Astrocyte (in vitro differentiated cells and primary cell): ENCODE measurements at regions not wholly inside any gene's neighbourhood (a gene's known extent, or its start where the extent isn't known, plus 50 kb on each side); places are given as distances from the start of the nearest gene placed in this dataset.

Experiments
- DNase-seq: peaks from one replicate; pipeline ENCODE4 v3.0.0-alpha.2; 2010; ENCODE audit warnings: low read depth
- FAIRE-seq: peaks from 2 replicates; lab custom pipeline; 2011; peaks lifted over from hg19 to GRCh38; lab: Jason Lieb, UNC
- H2AFZ ChIP-seq: 2 replicates; pipeline ENCODE4 v1.6.0; 2012; ENCODE audit warnings: low read depth, low read length, inconsistent platforms
- H3K27ac ChIP-seq: 2 replicates; pipeline ENCODE4 v1.5.1; 2011; ENCODE audit warnings: low read depth, low read length, inconsistent platforms
- H3K27me3 ChIP-seq: 2 replicates; pipeline ENCODE4 v1.6.0; 2011; ENCODE audit warnings: low read length, inconsistent platforms; ENCODE audit not compliant: insufficient read depth
- H3K36me3 ChIP-seq: 2 replicates; pipeline ENCODE4 v1.5.1; 2011; ENCODE audit warnings: low read length, inconsistent platforms; ENCODE audit not compliant: insufficient read depth
- H3K4me1 ChIP-seq: 2 replicates; pipeline ENCODE4 v1.5.1; 2011; ENCODE audit warnings: low read length, inconsistent platforms; ENCODE audit not compliant: insufficient read depth
- H3K4me2 ChIP-seq: 2 replicates; pipeline ENCODE4 v1.6.0; 2012; ENCODE audit warnings: low read length, inconsistent platforms
- H3K4me3 ChIP-seq: 2 replicates; pipeline ENCODE4 v1.5.1; 2011; ENCODE audit warnings: low read depth, mild to moderate bottlenecking, low read length, inconsistent platforms; ENCODE audit not compliant: insufficient read depth
- H3K79me2 ChIP-seq: 2 replicates; pipeline ENCODE4 v1.6.0; 2012; ENCODE audit warnings: mild to moderate bottlenecking, low read length, inconsistent platforms; ENCODE audit not compliant: insufficient read depth
- H3K9ac ChIP-seq: 2 replicates; pipeline ENCODE4 v1.6.0; 2012; ENCODE audit warnings: mild to moderate bottlenecking, low read length, inconsistent platforms
- H3K9me3 ChIP-seq: 2 replicates; pipeline ENCODE4 v1.5.1; 2012; ENCODE audit warnings: low read depth, mild to moderate bottlenecking, low read length, inconsistent platforms; ENCODE audit not compliant: insufficient read depth
- H4K20me1 ChIP-seq: 2 replicates; pipeline ENCODE4 v1.6.0; 2012; ENCODE audit warnings: low read length, inconsistent platforms; ENCODE audit not compliant: insufficient read depth
- H3K27ac Mint-ChIP-seq: one replicate; pipeline ENCODE4 v1.8.0; 2021; ENCODE audit warnings: mild to moderate bottlenecking, mixed read lengths; ENCODE audit not compliant: unreplicated experiment
- H3K27me3 Mint-ChIP-seq: one replicate; pipeline ENCODE4 v1.8.0; 2021; ENCODE audit warnings: low read depth, mixed read lengths; ENCODE audit not compliant: unreplicated experiment
- H3K36me3 Mint-ChIP-seq: one replicate; pipeline ENCODE4 v1.8.0; 2021; ENCODE audit warnings: low read depth, mixed read lengths; ENCODE audit not compliant: unreplicated experiment
- H3K4me1 Mint-ChIP-seq: one replicate; pipeline ENCODE4 v1.8.0; 2021; ENCODE audit warnings: low read depth, mixed read lengths; ENCODE audit not compliant: unreplicated experiment
- H3K4me3 Mint-ChIP-seq: one replicate; pipeline ENCODE4 v1.8.0; 2021; ENCODE audit warnings: mild to moderate bottlenecking, moderate library complexity, mixed read lengths; ENCODE audit not compliant: unreplicated experiment
- H3K9me3 Mint-ChIP-seq: one replicate; pipeline ENCODE4 v1.8.0; 2021; ENCODE audit warnings: mild to moderate bottlenecking, mixed read lengths; ENCODE audit not compliant: unreplicated experiment
- EZH2 ChIP-seq: IDR thresholded peaks from 2 replicates; pipeline ENCODE4 v1.6.1; 2012; ENCODE audit warnings: mild to moderate bottlenecking, low read length, inconsistent platforms; ENCODE audit not compliant: insufficient read depth
- TF ChIP-seq, protein P1 (sequence below): IDR thresholded peaks from 2 replicates; pipeline ENCODE4 v1.5.1; 2011; ENCODE audit warnings: low read depth, mild to moderate bottlenecking, inconsistent platforms, low read length, moderate library complexity; ENCODE audit not compliant: insufficient read depth

DNA sequence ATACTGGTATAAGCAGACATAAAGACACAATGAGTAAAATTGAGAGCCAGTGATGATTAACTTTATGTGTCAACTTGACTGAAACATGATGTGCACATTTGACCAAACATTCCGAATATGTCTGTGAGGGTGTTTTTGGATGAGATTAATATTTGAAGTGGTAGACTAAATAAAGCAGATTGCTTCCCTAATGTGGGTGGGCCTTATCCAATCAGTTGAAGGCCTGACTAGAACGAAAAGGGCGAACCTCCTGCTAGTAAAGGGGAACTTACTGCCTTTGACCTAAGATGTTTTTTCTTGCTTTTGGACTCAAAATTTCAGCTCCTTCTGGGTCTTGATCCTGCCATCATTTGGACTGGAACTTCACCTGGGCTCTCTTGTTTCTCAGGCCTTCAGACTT, 1387.7 kb upstream of the CDH6 start:
- FAIRE-seq = no peak
- H3K27ac Mint-ChIP-seq = no peak overlapping the region

DNA sequence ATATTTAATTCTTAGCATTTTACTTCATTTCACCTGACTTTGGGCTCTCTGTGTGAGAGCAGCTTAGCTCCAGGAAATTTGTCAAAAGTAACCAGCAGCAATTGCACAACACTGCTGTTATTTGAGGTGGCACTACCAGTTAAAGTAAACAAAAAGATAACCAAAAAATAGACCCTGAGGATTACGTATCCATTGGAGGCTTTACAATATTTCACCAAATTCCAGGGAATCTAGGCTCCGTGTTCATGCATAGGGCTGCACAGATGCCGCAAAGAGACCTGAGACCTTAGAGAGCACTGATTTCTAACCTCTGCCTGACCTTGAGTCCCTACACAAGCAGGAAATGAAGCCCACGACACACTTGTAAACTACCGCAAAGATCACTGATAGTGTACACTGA, 1392.7 kb upstream of the CDH6 start:
- Histone ChIP-seq H3K27ac (no peak overlapping the region), H3K9me3 (no peaks in the 10 kb centered on the region), H3K4me3 (no peak overlapping the region), H3K27me3 (no peaks in the 10 kb centered on the region), H3K9ac (no peak overlapping the region), H3K4me2 (no peak overlapping the region), H3K79me2 (no peaks in the 10 kb centered on the region), H2AFZ (no peak overlapping the region), H3K4me1 (no peaks in the 10 kb centered on the region), H3K36me3 (no peaks in the 10 kb centered on the region), H4K20me1 (no peaks in the 10 kb centered on the region)
- Mint-ChIP-seq H3K9me3 (no peaks in the 10 kb centered on the region), H3K4me3 (no peak overlapping the region), H3K4me1 (no peaks in the 10 kb centered on the region), H3K27me3 (no peaks in the 10 kb centered on the region), H3K36me3 (no peaks in the 10 kb centered on the region), H3K27ac (no peak overlapping the region)
- TF ChIP-seq EZH2 = no peak
- TF ChIP-seq, protein P1, sequence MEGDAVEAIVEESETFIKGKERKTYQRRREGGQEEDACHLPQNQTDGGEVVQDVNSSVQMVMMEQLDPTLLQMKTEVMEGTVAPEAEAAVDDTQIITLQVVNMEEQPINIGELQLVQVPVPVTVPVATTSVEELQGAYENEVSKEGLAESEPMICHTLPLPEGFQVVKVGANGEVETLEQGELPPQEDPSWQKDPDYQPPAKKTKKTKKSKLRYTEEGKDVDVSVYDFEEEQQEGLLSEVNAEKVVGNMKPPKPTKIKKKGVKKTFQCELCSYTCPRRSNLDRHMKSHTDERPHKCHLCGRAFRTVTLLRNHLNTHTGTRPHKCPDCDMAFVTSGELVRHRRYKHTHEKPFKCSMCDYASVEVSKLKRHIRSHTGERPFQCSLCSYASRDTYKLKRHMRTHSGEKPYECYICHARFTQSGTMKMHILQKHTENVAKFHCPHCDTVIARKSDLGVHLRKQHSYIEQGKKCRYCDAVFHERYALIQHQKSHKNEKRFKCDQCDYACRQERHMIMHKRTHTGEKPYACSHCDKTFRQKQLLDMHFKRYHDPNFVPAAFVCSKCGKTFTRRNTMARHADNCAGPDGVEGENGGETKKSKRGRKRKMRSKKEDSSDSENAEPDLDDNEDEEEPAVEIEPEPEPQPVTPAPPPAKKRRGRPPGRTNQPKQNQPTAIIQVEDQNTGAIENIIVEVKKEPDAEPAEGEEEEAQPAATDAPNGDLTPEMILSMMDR = no peak
- no peak for DNase-seq
- FAIRE-seq = no peak

More for the DNA sequence above, 1387.7 kb upstream of the CDH6 start:
- Histone ChIP-seq H3K4me1 (no peaks in the 10 kb centered on the region), H3K9ac (no peak overlapping the region), H3K4me3 (no peak overlapping the region), H4K20me1 (no peaks in the 10 kb centered on the region), H3K27ac (no peak overlapping the region), H3K4me2 (no peak overlapping the region), H3K9me3 (no peaks in the 10 kb centered on the region), H3K27me3 (no peaks in the 10 kb centered on the region), H3K79me2 (no peaks in the 10 kb centered on the region), H2AFZ (no peak overlapping the region), H3K36me3 (no peaks in the 10 kb centered on the region)
- H3K4me1 Mint-ChIP-seq = no peaks in the 10 kb centered on the region
- H3K36me3 Mint-ChIP-seq = no peaks in the 10 kb centered on the region
- no peak for TF ChIP-seq EZH2
- TF ChIP-seq, protein P1 = no peak
- no peaks in the 10 kb centered on the region for H3K9me3 Mint-ChIP-seq
- no peak for DNase-seq
- no peak overlapping the region for H3K4me3 Mint-ChIP-seq
- no peaks in the 10 kb centered on the region for H3K27me3 Mint-ChIP-seq

DNA sequence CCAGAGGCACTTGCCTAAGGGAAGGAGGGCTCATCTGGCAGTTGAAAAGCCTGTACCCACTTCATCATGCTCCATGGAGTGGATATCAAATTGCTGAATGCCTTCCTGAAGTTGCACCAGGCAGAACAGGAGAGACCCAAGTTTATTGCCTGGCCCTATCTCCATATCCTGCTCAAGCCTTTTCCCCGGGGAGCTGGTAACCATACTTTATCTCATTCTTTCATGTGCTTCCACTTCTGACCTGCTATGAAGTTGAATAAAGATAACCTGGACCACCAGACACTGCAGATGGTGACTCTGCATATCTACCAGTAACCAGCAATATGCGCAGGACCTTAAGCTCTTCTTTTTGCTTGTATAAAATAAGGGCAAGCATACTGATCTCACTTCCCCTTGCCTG, 1397.5 kb upstream of the CDH6 start:
- no peak for DNase-seq
- no peak for TF ChIP-seq EZH2
- TF ChIP-seq, protein P1 = no peak
- no peaks in the 10 kb centered on the region for H3K27me3 Mint-ChIP-seq

More for the DNA sequence above, 1397.5 kb upstream of the CDH6 start:
- Histone ChIP-seq H3K36me3 (no peaks in the 10 kb centered on the region), H3K79me2 (no peaks in the 10 kb centered on the region), H3K4me2 (no peak overlapping the region), H4K20me1 (no peaks in the 10 kb centered on the region), H3K4me1 (no peaks in the 10 kb centered on the region), H3K4me3 (no peak overlapping the region), H3K9me3 (no peaks in the 10 kb centered on the region), H3K27me3 (no peaks in the 10 kb centered on the region), H2AFZ (no peak overlapping the region), H3K9ac (no peak overlapping the region), H3K27ac (no peak overlapping the region)
- no peaks in the 10 kb centered on the region for H3K9me3 Mint-ChIP-seq
- no peaks in the 10 kb centered on the region for H3K36me3 Mint-ChIP-seq
- no peak overlapping the region for H3K4me3 Mint-ChIP-seq
- FAIRE-seq = no peak
- peaks cover 6% of the 10 kb centered on the region for H3K4me1 Mint-ChIP-seq
- H3K27ac Mint-ChIP-seq = peak overlapping the region; percentile 86
